ENCODE measurements at regions not wholly inside any gene's neighbourhood (a gene's known extent, or its start where the extent isn't known, plus 50 kb on each side); places are given as distances from the start of the nearest gene placed in this dataset.

DNA sequence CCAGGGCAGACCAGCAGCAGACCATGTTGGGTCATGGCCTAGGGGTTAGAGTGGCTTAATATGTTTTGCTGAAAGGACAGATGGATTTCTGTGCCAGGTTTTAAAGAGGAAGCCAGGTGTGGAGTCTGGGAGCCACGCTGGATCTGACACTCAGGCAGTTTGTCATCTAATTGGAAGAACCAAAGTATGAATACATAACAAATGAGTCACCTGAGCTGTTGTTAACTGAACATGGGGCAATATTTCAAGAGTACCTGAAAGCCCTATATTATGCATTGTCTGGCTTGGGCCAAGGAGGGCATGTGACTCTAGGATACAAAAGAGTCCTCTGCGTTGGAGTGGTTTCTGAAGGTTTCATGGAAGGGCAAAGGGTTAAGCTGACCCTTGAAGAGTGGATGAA lies 70.6 kb downstream of the LMO4 start:
- TF ChIP-seq CTCF (conservative IDR thresholded peaks at IDR 0.05; ENCODE audit: low read depth, low read length) (no peak), EZH2phosphoT487 (IDR thresholded peaks at IDR 0.05; ENCODE audit: borderline replicate concordance, low read length) (no peak), EZH2 (IDR thresholded peaks at IDR 0.05; ENCODE audit: low read length, unreplicated experiment) (no peak)

Measured in PC-3 (cell line).